Endothelial cell of umbilical vein (primary cell): ENCODE measurements at regions not wholly inside any gene's neighbourhood (a gene's known extent, or its start where the extent isn't known, plus 50 kb on each side); places are given as distances from the start of the nearest gene placed in this dataset.

Source experiments
- BruUV-seq: library from RNA; stranded (reverse); fragments of 400-500 nt; replicated peaks from 2 replicates; lab custom pipeline; 2021; lab: Mats Ljungman, UMichigan
- CTCF ChIA-PET: fragments of 300-600, 350-600 bp; sonication (Branson Sonifier 250); formaldehyde crosslinking; loops from one replicate; lab custom pipeline; 2021; ENCODE audit warnings: antibody characterized with exemption, inconsistent platforms; lab: Charles Lee
- POLR2A ChIA-PET: fragments of 300-600, 350-600 bp; sonication (Branson Sonifier 250); formaldehyde crosslinking; loops from one replicate; lab custom pipeline; 2021; ENCODE audit warnings: antibody characterized with exemption, inconsistent platforms; lab: Charles Lee
- DNase-seq: peaks from one replicate; pipeline ENCODE4 v3.0.0-alpha.2; 2011; ENCODE audit warnings: low read depth, low spot score
- FAIRE-seq: peaks from 2 replicates; lab custom pipeline; 2011; peaks lifted over from hg19 to GRCh38; lab: Jason Lieb, UNC
- H2AFZ ChIP-seq: 2 replicates; pipeline ENCODE4 v1.6.0; 2012; ENCODE audit warnings: low read depth, low read length, control low read depth, inconsistent platforms
- H3K27ac ChIP-seq: 2 replicates; pipeline ENCODE4 v1.5.1; 2011; ENCODE audit warnings: low read depth, mild to moderate bottlenecking, control low read depth, low read length, moderate library complexity; ENCODE audit not compliant: insufficient read depth
- H3K27me3 ChIP-seq, 2 experiments: 2 replicates each; pipeline versions ENCODE4 v1.6.0 to v1.6.1; 2011; ENCODE audit warnings: low read length in 2 of 2, mixed read lengths in 1 of 2; ENCODE audit not compliant: control insufficient read depth in 2 of 2, insufficient read depth in 2 of 2
- H3K36me3 ChIP-seq, 2 experiments: 2 replicates in 1 of 2; 3 replicates in 1 of 2; pipeline ENCODE4 v1.5.1; 2011; ENCODE audit warnings: low read length in 2 of 2, mild to moderate bottlenecking in 1 of 2, moderate library complexity in 1 of 2; ENCODE audit not compliant: control insufficient read depth in 2 of 2, insufficient read depth in 2 of 2; ENCODE audit errors: extremely low read depth in 1 of 2
- H3K4me1 ChIP-seq: 3 replicates; pipeline ENCODE4 v1.5.1; 2011; ENCODE audit warnings: mild to moderate bottlenecking, low read length; ENCODE audit not compliant: control insufficient read depth, insufficient read depth; ENCODE audit errors: extremely low read depth
- H3K4me2 ChIP-seq: 2 replicates; pipeline ENCODE4 v1.6.1; 2011; ENCODE audit warnings: low read length, control low read depth, mixed read lengths; ENCODE audit not compliant: insufficient read depth
- H3K4me3 ChIP-seq, 3 experiments: fragments of 200-600 bp in 1 of 3; sonication (generic), shearing (Covaris generic) in 1 of 3; replicated peaks in 1 of 3; 2 replicates each; pipeline ENCODE4 v1.5.1; 2011 to 2016; ENCODE audit warnings: control low read depth in 3 of 3, low read length in 3 of 3, mild to moderate bottlenecking in 2 of 3, inconsistent platforms in 1 of 3, low read depth in 1 of 3, moderate library complexity in 1 of 3; ENCODE audit not compliant: insufficient read depth in 1 of 3
- H3K79me2 ChIP-seq: 2 replicates; pipeline ENCODE4 v1.6.0; 2012; ENCODE audit warnings: low read length, inconsistent platforms; ENCODE audit not compliant: control insufficient read depth, insufficient read depth
- H3K9ac ChIP-seq: replicated peaks from 2 replicates; pipeline ENCODE3; 2011; ENCODE audit warnings: low read length, control low read depth; ENCODE audit not compliant: insufficient read depth; ENCODE audit errors: extremely low read depth
- H3K9me1 ChIP-seq: replicated peaks from 3 replicates; pipeline ENCODE4 v1.6.0; 2011; ENCODE audit warnings: mild to moderate bottlenecking, low read length; ENCODE audit not compliant: control insufficient read depth, insufficient read depth; ENCODE audit errors: extremely low read depth
- H3K9me3 ChIP-seq: replicated peaks from 2 replicates; pipeline ENCODE4 v1.5.1; 2012; ENCODE audit warnings: low read length, inconsistent platforms; ENCODE audit not compliant: control insufficient read depth, insufficient read depth
- H4K20me1 ChIP-seq: replicated peaks from 2 replicates; pipeline ENCODE3; 2011; ENCODE audit warnings: mild to moderate bottlenecking, low read length; ENCODE audit not compliant: control insufficient read depth, insufficient read depth; ENCODE audit errors: extremely low read depth
- EZH2 ChIP-seq: IDR thresholded peaks from 2 replicates; pipeline ENCODE4 v1.6.1; 2012; ENCODE audit warnings: borderline replicate concordance, low read depth, mild to moderate bottlenecking, moderate library complexity, low read length, inconsistent platforms; ENCODE audit not compliant: severe bottlenecking
- FOS ChIP-seq: IDR thresholded peaks from 2 replicates; pipeline ENCODE4 v1.6.1; 2011; ENCODE audit warnings: mild to moderate bottlenecking, low read length, moderate library complexity, borderline replicate concordance; ENCODE audit not compliant: insufficient read depth
- GATA2 ChIP-seq: IDR thresholded peaks from 2 replicates; pipeline ENCODE4 v1.7.0; 2011; ENCODE audit warnings: low read depth, mild to moderate bottlenecking, moderate library complexity, mixed read lengths, low read length; ENCODE audit not compliant: insufficient read length, insufficient read depth
- JUN ChIP-seq: IDR thresholded peaks from 2 replicates; pipeline ENCODE4 v1.6.1; 2011; ENCODE audit warnings: borderline replicate concordance, low read depth; ENCODE audit not compliant: insufficient read length, insufficient read depth
- MYC ChIP-seq: IDR thresholded peaks from one replicate; pipeline ENCODE4 v1.6.1; 2011; ENCODE audit warnings: mild to moderate bottlenecking, low read depth, low read length
- POLR2A ChIP-seq: IDR thresholded peaks from 2 replicates; pipeline ENCODE4 v1.6.1; 2012; ENCODE audit warnings: low read depth, mild to moderate bottlenecking, control low read depth, low read length
- POLR2AphosphoS5 ChIP-seq: IDR thresholded peaks from 2 replicates; pipeline ENCODE4 v1.6.1; 2012; ENCODE audit warnings: low read depth, mild to moderate bottlenecking, control low read depth, low read length, moderate library complexity; ENCODE audit not compliant: insufficient read depth
- dilution Hi-C: fragments of 300-500 bp; cut with MboI; formaldehyde crosslinking; loops from one replicate; pipeline ENCODE4 v1.15.0; 2019; ENCODE audit warnings: low sequenced_read_pairs; ENCODE audit not compliant: extremely low pct_ligation_motif_present
- intact Hi-C: fragments of 100-400 bp; cut with micrococcal nuclease; formaldehyde crosslinking; loops from one replicate; pipeline ENCODE4 v1.10.0; 2022
- TF ChIP-seq, protein P1 (sequence below): IDR thresholded peaks from 2 replicates; pipeline ENCODE4 v1.6.1; 2011; ENCODE audit not compliant: insufficient read depth, insufficient read length
- TF ChIP-seq, protein P2 (sequence below), 2 donors: IDR thresholded peaks; 1 replicate in 1 of 2; 2 replicates in 1 of 2; pipeline ENCODE4 v1.5.1; 2011; ENCODE audit warnings: low read length in 2 of 2, mild to moderate bottlenecking in 2 of 2, moderate library complexity in 2 of 2, control low read depth in 1 of 2, inconsistent platforms in 1 of 2, low read depth in 1 of 2; ENCODE audit not compliant: insufficient read depth in 1 of 2; ENCODE audit errors: extremely low read depth in 1 of 2

DNA sequence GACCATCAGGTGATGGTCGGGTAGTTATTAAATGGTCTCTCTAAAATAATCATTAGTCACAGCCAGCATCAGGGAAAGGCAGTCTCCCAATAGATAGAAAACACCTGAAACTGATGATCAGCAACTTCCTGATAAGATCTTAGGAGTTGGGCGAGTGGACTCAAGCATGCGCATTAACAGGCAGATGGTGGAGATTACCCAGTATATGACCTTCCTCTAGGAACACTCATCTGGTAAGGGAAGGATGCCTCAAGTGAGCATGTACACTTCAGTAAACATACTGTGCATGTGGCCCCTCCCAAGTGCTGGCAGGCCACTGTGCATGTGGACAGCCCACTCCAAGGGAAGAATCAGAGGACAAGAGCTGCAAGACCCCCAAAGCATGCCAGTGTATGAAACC, 105.9 kb downstream of the ABCC12 start:
- FAIRE-seq: no peak

DNA sequence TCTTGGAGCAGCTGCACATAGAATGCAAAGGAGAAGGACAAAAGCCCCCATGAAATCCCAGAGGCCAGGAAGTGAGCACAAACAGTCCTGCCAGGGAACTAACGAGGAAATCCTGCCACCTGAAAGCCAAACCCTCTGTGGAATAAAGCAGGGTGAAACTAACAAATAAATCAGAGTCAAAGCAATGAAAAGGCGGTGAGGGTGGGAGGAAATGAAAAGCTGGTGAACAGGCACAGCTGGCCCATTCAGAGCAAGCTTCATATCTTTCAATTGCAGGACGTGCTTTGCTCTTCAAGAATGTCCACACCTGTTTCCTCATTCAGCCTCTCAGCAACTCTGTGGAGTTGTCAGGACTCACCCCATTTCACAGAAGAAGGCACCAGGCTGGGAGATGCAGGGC, 108.1 kb downstream of the ABCC12 start:
- Histone ChIP-seq H3K79me2 (no peaks in the 10 kb centered on the region), H3K4me3 (no peak overlapping the region), H4K20me1 (no peaks in the 10 kb centered on the region), H3K9ac (no peak overlapping the region), H2AFZ (no peak overlapping the region), H3K27ac (no peak overlapping the region), H3K4me1 (no peaks in the 10 kb centered on the region), H3K9me1 (no peaks in the 10 kb centered on the region), H3K36me3 (no peaks in the 10 kb centered on the region), H3K9me3 (no peaks in the 10 kb centered on the region), H3K27me3 (no peaks in the 10 kb centered on the region), H3K4me2 (no peak overlapping the region)
- ChIA-PET CTCF (interaction anchor here (0.6 to 1.3 kb wide), 2 partner anchors 904 to 1872 kb away, joined by 3 to 4 read pairs; partner anchors contain the start of gene NETO2), POLR2A (no interaction called here)
- FAIRE-seq (no peak), DNase-seq (peak; percentile 2)
- TF ChIP-seq, protein P1, sequence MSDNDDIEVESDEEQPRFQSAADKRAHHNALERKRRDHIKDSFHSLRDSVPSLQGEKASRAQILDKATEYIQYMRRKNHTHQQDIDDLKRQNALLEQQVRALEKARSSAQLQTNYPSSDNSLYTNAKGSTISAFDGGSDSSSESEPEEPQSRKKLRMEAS: no peak
- TF ChIP-seq JUN (no peak), FOS (no peak), EZH2 (no peak), GATA2 (no peak), POLR2A (no peak), POLR2AphosphoS5 (no peak), MYC (no peak)
- TF ChIP-seq, protein P2, sequence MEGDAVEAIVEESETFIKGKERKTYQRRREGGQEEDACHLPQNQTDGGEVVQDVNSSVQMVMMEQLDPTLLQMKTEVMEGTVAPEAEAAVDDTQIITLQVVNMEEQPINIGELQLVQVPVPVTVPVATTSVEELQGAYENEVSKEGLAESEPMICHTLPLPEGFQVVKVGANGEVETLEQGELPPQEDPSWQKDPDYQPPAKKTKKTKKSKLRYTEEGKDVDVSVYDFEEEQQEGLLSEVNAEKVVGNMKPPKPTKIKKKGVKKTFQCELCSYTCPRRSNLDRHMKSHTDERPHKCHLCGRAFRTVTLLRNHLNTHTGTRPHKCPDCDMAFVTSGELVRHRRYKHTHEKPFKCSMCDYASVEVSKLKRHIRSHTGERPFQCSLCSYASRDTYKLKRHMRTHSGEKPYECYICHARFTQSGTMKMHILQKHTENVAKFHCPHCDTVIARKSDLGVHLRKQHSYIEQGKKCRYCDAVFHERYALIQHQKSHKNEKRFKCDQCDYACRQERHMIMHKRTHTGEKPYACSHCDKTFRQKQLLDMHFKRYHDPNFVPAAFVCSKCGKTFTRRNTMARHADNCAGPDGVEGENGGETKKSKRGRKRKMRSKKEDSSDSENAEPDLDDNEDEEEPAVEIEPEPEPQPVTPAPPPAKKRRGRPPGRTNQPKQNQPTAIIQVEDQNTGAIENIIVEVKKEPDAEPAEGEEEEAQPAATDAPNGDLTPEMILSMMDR (IDR thresholded peaks at IDR 0.05; ENCODE audit: extremely low read depth in 1 of 2, insufficient read depth in 1 of 2, low read depth in 1 of 2, low read length in 2 of 2): no peak
- intact Hi-C loops (no loop called here), dilution Hi-C loops (no loop called here)
- no TSS peak for BruUV-seq

More for the DNA sequence above, 105.9 kb downstream of the ABCC12 start:
- Histone ChIP-seq H3K27me3 (peaks cover 0 to 2% of the 10 kb centered on the region in 2 experiments), H3K4me2 (no peak overlapping the region), H3K9ac (no peak overlapping the region), H3K36me3 (no peaks in the 10 kb centered on the region), H3K9me1 (no peaks in the 10 kb centered on the region), H3K9me3 (no peaks in the 10 kb centered on the region), H3K4me1 (no peaks in the 10 kb centered on the region), H2AFZ (no peak overlapping the region), H4K20me1 (no peaks in the 10 kb centered on the region), H3K4me3 (no peak overlapping the region), H3K79me2 (no peaks in the 10 kb centered on the region), H3K27ac (no peak overlapping the region)
- ChIA-PET CTCF (no interaction called here), POLR2A (no interaction called here)
- intact Hi-C loops: loop anchor here (10.0 kb wide), 1 partner anchor 1105 kb away; no protein-coding TSS in a partner anchor
- dilution Hi-C loops: no loop called here
- TF ChIP-seq MYC (no peak), FOS (no peak)
- no peak for DNase-seq
- BruUV-seq: no TSS peak
